OCI-LY1 (cell line): ENCODE measurements at regions not wholly inside any gene's neighbourhood (a gene's known extent, or its start where the extent isn't known, plus 50 kb on each side); places are given as distances from the start of the nearest gene placed in this dataset.

Experiments
- H2AFZ ChIP-seq: fragments of 200-600 bp; sonication (generic), shearing (Covaris generic); 2 replicates; pipeline ENCODE4 v1.6.0; 2014; ENCODE audit warnings: antibody characterized with exemption, mild to moderate bottlenecking, low read length
- H3F3A ChIP-seq: fragments of 200-600 bp; sonication (generic), shearing (Covaris generic); 2 replicates; pipeline ENCODE4 v1.6.0; 2014; ENCODE audit warnings: mild to moderate bottlenecking, antibody characterized with exemption, low read length, moderate library complexity; ENCODE audit not compliant: insufficient read depth
- H3K27ac ChIP-seq: fragments of 200-600 bp; sonication (generic); 2 replicates; pipeline ENCODE4 v1.5.1; 2014; ENCODE audit warnings: low read length, mixed run types, mild to moderate bottlenecking, low read depth; ENCODE audit not compliant: poor library complexity, severe bottlenecking
- H3K27me3 ChIP-seq: fragments of 200-600 bp; sonication (generic); 2 replicates; pipeline ENCODE4 v1.6.0; 2014; ENCODE audit warnings: antibody characterized with exemption, mild to moderate bottlenecking, low read length, moderate library complexity; ENCODE audit not compliant: insufficient read depth
- H3K36me3 ChIP-seq: fragments of 200-600 bp; sonication (generic); 2 replicates; pipeline ENCODE4 v1.6.1; 2014; ENCODE audit warnings: mild to moderate bottlenecking, antibody characterized with exemption, low read length, moderate library complexity, mixed read lengths; ENCODE audit not compliant: insufficient read depth
- H3K4me1 ChIP-seq: fragments of 200-600 bp; sonication (generic); 2 replicates; pipeline ENCODE4 v1.5.1; 2014; ENCODE audit warnings: mild to moderate bottlenecking, low read length, moderate library complexity; ENCODE audit not compliant: insufficient read depth, severe bottlenecking
- H3K4me2 ChIP-seq: fragments of 200-600 bp; sonication (generic), shearing (Covaris generic); 2 replicates; pipeline ENCODE4 v1.6.1; 2014; ENCODE audit warnings: low read length
- H3K4me3 ChIP-seq: fragments of 200-600 bp; sonication (generic); 2 replicates; pipeline ENCODE4 v1.5.1; 2014; ENCODE audit warnings: low read length, low read depth, mild to moderate bottlenecking, mixed read lengths; ENCODE audit not compliant: poor library complexity, severe bottlenecking
- H3K79me2 ChIP-seq: fragments of 200-600 bp; shearing (Covaris generic); 2 replicates; pipeline ENCODE4 v1.6.1; 2016; ENCODE audit warnings: mixed run types, low read length, mixed read lengths; ENCODE audit not compliant: insufficient read depth
- H3K9ac ChIP-seq: fragments of 200-600 bp; sonication (generic), shearing (Covaris generic); 2 replicates; pipeline ENCODE4 v1.6.1; 2014; ENCODE audit warnings: mild to moderate bottlenecking, low read length, mixed read lengths
- H3K9me2 ChIP-seq: fragments of 200-600 bp; sonication (generic), shearing (Covaris generic); 2 replicates; pipeline ENCODE4 v1.6.1; 2014; ENCODE audit warnings: low read depth, mild to moderate bottlenecking, low read length, mixed read lengths
- H3K9me3 ChIP-seq: fragments of 200-600 bp; shearing (Covaris generic); 2 replicates; pipeline ENCODE4 v1.6.1; 2014; ENCODE audit warnings: low read length, mixed read lengths
- H4K20me1 ChIP-seq: fragments of 200-600 bp; sonication (generic), shearing (Covaris generic); 2 replicates; pipeline ENCODE4 v1.6.0; 2016; ENCODE audit warnings: mild to moderate bottlenecking, low read length; ENCODE audit not compliant: insufficient read depth
- CTCF ChIP-seq: fragments of 200-600 bp; sonication (generic), shearing (Covaris generic); IDR thresholded peaks from 2 replicates; pipeline ENCODE4 v1.5.1; 2017; ENCODE audit warnings: mild to moderate bottlenecking, antibody characterized with exemption, low read length, moderate library complexity, mixed read lengths
- EZH2 ChIP-seq: fragments of 200-600 bp; sonication (generic), shearing (Covaris generic); IDR thresholded peaks from 2 replicates; pipeline ENCODE4 v1.8.0; 2017; ENCODE audit warnings: borderline replicate concordance, mixed run types, mild to moderate bottlenecking, antibody characterized with exemption, low read length, moderate library complexity, mixed read lengths

- no peaks in the 10 kb centered on the region for H3K9me2 ChIP-seq
- H3K79me2 ChIP-seq = no peaks in the 10 kb centered on the region
- H3K4me3 ChIP-seq = no peak overlapping the region
- H3K4me2 ChIP-seq = no peak overlapping the region
- no peak overlapping the region for H3K9ac ChIP-seq
- H2AFZ ChIP-seq = no peak overlapping the region
- no peaks in the 10 kb centered on the region for H3F3A ChIP-seq
- no peaks in the 10 kb centered on the region for H3K36me3 ChIP-seq
- no peaks in the 10 kb centered on the region for H3K9me3 ChIP-seq
- no peaks in the 10 kb centered on the region for H3K4me1 ChIP-seq
- no peaks in the 10 kb centered on the region for H3K27me3 ChIP-seq
- TF ChIP-seq EZH2 (no peak), CTCF (no peak)
- no peaks in the 10 kb centered on the region for H4K20me1 ChIP-seq
- no peak overlapping the region for H3K27ac ChIP-seq
Observed at GRCh38 chr2:185952100-185952499, 213.5 kb downstream of the FSIP2 start.

- H3K9me3 ChIP-seq = no peaks in the 10 kb centered on the region
- H3K79me2 ChIP-seq = no peaks in the 10 kb centered on the region
- no peak overlapping the region for H3K27ac ChIP-seq
- no peaks in the 10 kb centered on the region for H3K9me2 ChIP-seq
- TF ChIP-seq EZH2 (no peak), CTCF (no peak)
- H3K27me3 ChIP-seq = no peaks in the 10 kb centered on the region
- H3K36me3 ChIP-seq = no peaks in the 10 kb centered on the region
- H3K4me2 ChIP-seq = no peak overlapping the region
- H3F3A ChIP-seq = no peaks in the 10 kb centered on the region
- H4K20me1 ChIP-seq = no peaks in the 10 kb centered on the region
- H2AFZ ChIP-seq = no peak overlapping the region
- H3K4me1 ChIP-seq = no peaks in the 10 kb centered on the region
- no peak overlapping the region for H3K4me3 ChIP-seq
- H3K9ac ChIP-seq = no peak overlapping the region
Observed at GRCh38 chr2:185954389-185954788, 215.8 kb downstream of the FSIP2 start.

DNA sequence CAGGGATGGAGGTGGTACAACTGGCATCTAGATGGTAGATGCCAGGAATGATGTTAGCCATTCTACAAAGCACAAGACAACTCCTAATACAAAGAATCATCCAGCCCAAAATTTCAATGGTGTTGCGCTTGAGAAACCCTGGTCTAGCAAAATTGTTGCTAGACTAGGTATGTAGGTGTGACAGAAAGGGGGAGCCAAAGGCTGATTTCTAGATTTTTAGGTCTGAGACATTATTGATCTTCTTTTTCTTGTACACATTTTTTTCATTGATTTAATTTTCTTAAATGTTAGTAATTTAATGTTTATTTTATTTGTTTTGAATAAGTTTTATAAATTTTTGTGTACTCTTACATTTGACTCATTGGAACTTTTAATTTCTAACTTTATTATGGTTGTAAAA is 216.4 kb downstream of the FSIP2 start:
- no peaks in the 10 kb centered on the region for H3K9me2 ChIP-seq
- H3K36me3 ChIP-seq = no peaks in the 10 kb centered on the region
- TF ChIP-seq EZH2 = no peak
- TF ChIP-seq CTCF = no peak
- no peaks in the 10 kb centered on the region for H4K20me1 ChIP-seq
- H3K4me3 ChIP-seq = no peak overlapping the region
- no peaks in the 10 kb centered on the region for H3K79me2 ChIP-seq
- no peaks in the 10 kb centered on the region for H3F3A ChIP-seq
- no peak overlapping the region for H3K9ac ChIP-seq
- no peak overlapping the region for H3K27ac ChIP-seq
- no peak overlapping the region for H2AFZ ChIP-seq
- no peaks in the 10 kb centered on the region for H3K9me3 ChIP-seq
- no peaks in the 10 kb centered on the region for H3K4me1 ChIP-seq
- no peaks in the 10 kb centered on the region for H3K27me3 ChIP-seq
- no peak overlapping the region for H3K4me2 ChIP-seq
